ENCODE measurements at regions not wholly inside any gene's neighbourhood (a gene's known extent, or its start where the extent isn't known, plus 50 kb on each side); places are given as distances from the start of the nearest gene placed in this dataset.

- no peak overlapping the region for H2AFZ ChIP-seq (ENCODE audit: low read length)
- no peak for FAIRE-seq
These were observed 53.7 kb upstream of the COCH start for GRCh38 chr14:30820674-30821073.

More at GRCh38 chr14:30820674-30821073, 53.7 kb upstream of the COCH start:
- ChIA-PET POLR2A (no interaction called here), CTCF (ENCODE audit: low intra/inter-chr PET ratio, low total read pairs) (no interaction called here)
- no peak for DNase-seq (ENCODE audit: low spot score)
- H3K79me2 ChIP-seq (ENCODE audit: insufficient read depth, low read length): no peaks in the 10 kb centered on the region
- intact Hi-C loops (cut with micrococcal nuclease; ENCODE audit: unreplicated experiment): no loop called here
- H3K9me3 ChIP-seq (ENCODE audit: low read length): peaks cover 6% of the 10 kb centered on the region
- in situ Hi-C loops (cut with HindIII; ENCODE audit: extremely low pct_ligation_motif_present, low pct_unique_long_range_greater_than_20kb): no loop called here
- H3K27me3 ChIP-seq (ENCODE audit: control insufficient read depth in 1 of 2, insufficient read depth in 2 of 2, low read length in 2 of 2): peaks cover 0 to 7% of the 10 kb centered on the region in 2 experiments; a peak in 1 of 5 replicates
- no peak overlapping the region for H3K4me2 ChIP-seq (ENCODE audit: low read depth, low read length)
- no peaks in the 10 kb centered on the region for H3K4me1 ChIP-seq (ENCODE audit: insufficient read depth, low read length)
- no peaks in the 10 kb centered on the region for H3K36me3 ChIP-seq (replicated peaks in 1 of 2; ENCODE audit: control insufficient read depth in 1 of 2, insufficient read depth in 2 of 2, low read length in 2 of 2)
- TF ChIP-seq ZBTB7A (CRISPR knock-in tag; IDR thresholded peaks at IDR 0.05) (no peak), CENPX (CRISPR knock-in tag; IDR thresholded peaks at IDR 0.05) (no peak), IKZF1 (IDR thresholded peaks at IDR 0.05) (no peak), KAT2B (IDR thresholded peaks at IDR 0.05; ENCODE audit: borderline replicate concordance, low read depth, low read length) (no peak), MIXL1 (CRISPR knock-in tag; IDR thresholded peaks at IDR 0.05) (no peak), ZBTB49 (CRISPR knock-in tag; IDR thresholded peaks at IDR 0.05; ENCODE audit: borderline replicate concordance) (no peak), MAFF (IDR thresholded peaks at IDR 0.05; ENCODE audit: low read depth, low read length) (no peak), ARHGAP35 (CRISPR knock-in tag; IDR thresholded peaks at IDR 0.05; ENCODE audit: borderline replicate concordance) (no peak), ZNF629 (CRISPR knock-in tag; conservative IDR thresholded peaks at IDR 0.05) (no peak), SAP130 (CRISPR knock-in tag; IDR thresholded peaks at IDR 0.05; ENCODE audit: low read depth) (no peak), U2AF1 (optimal IDR thresholded peaks at IDR 0.05; ENCODE audit: low read depth, low read length) (no peak), HNF4A (CRISPR knock-in tag; IDR thresholded peaks at IDR 0.05) (no peak), ZNF879 (CRISPR knock-in tag; IDR thresholded peaks at IDR 0.05) (no peak)
- H3K4me3 ChIP-seq (replicated peaks in 1 of 3; ENCODE audit: insufficient read depth in 1 of 3, low read depth in 2 of 3, low read length in 3 of 3): no peak overlapping the region
- no TSS peak for BruUV-seq (replicated peaks)
- WGBS (ENCODE audit: low lambda C conversion rate): 31% methylated on average over 4 of the region's 4 CpGs
- ATAC-seq: no peak
- no peak overlapping the region for H3K27ac ChIP-seq (ENCODE audit: extremely low read length, insufficient read depth, low read length)
- H3K9ac ChIP-seq (ENCODE audit: insufficient read depth, low read depth, low read length): no peak overlapping the region
- H4K20me1 ChIP-seq (ENCODE audit: insufficient read depth, low read length): no peaks in the 10 kb centered on the region
